HG03135 (cell line): ENCODE measurements at regions not wholly inside any gene's neighbourhood (a gene's known extent, or its start where the extent isn't known, plus 50 kb on each side); places are given as distances from the start of the nearest gene placed in this dataset.

Experiments used
- ATAC-seq: cut with Tn5 transposase; IDR thresholded peaks from one replicate; pipeline ENCODE4 v1.9.1; 2021; ENCODE audit warnings: mild to moderate bottlenecking, moderate library complexity; ENCODE audit not compliant: unreplicated experiment

DNA sequence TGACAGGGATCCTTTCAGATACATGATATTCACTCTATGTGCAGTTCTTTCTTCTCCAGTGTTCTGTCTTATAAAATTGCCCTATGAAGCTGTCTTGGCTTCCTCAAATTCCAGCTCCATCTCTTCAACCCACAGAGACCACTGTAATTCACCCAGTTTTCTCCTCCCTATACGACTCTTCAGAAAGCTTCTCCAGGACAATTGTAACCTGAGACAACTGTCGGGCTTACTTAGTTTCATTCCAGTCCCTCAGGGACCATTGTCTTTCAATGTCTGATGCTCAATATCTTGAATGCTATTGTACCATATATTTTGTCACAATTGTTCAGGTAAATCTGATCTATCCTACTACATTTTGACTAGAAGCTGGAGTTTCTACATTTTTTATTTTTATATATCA lies 345.3 kb downstream of the RPL10L start:
- no peak for ATAC-seq

DNA sequence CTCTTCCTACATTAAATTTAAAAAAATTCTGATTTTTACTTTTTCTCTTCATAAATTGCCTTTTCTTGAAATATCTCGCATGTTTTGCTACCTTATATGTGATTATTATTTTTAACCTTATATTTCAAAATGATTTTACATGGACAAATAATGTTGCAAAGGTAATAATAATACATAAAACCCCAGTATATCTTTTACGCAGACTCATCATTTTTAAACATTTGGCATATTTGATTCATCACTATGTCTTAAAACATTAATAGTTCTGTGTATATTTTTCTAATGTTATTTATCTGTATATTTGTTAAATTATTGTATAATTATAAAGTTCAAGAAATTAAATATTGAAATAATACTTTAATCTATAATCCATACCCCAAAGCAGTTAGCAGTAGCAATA lies 350.8 kb downstream of the RPL10L start:
- ATAC-seq = no peak

DNA sequence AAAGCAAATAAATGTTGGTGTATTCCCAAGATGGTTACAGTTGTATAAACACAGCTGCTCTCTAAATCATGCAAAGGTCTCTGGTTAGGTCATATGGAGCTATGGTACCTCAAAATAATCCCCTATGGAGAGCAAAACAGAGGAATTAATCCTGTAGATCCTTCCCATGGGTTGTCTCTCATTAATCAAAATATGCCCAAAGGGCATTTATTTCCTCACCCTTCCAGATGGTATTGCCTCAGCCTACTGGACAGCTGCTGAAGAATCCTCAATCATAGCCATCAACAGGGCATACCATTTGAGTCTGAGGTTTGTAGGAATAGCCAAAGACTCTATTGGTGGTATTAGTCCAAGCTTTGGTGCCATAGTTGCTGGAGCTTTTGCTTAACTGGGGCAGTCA lies 360.9 kb downstream of the RPL10L start:
- no peak for ATAC-seq

DNA sequence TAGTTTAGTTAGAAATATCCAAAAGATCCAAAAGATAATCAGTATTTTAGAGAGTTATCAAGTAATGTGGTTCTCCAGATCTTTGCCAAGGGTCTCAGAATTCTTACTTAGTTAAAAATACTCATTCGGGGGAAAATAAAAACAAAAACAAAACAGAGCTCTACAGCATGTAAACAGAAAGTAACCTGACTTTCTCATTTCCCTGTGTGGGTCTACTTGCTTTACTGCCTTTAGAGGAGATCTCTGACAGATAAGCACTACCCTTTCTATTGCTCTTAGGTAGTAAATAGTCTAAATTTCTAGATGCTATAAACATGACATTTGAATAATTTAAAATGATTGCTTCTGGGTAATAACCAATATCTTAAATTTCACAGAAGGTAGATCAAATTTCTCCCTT lies 371.8 kb downstream of the RPL10L start:
- no peak for ATAC-seq

DNA sequence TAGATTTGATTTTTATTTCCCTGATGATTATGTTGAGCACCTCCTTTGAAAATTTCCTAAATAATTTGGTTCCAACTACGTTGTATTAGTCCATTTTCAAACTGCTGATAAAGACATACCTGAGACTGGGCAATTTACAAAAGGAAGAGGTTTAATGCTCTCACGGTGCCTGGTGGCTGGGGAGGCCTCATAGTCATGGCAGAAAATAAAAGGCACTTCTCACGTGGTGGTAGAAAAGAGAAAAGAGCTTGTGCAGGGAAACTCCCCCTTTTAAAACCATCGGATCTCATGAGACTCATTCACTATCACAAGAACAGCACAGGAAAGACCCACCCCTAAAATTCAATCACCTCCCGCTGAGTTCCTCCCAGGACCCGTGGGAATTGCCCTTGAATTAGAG lies 372.3 kb downstream of the RPL10L start:
- no peak for ATAC-seq

DNA sequence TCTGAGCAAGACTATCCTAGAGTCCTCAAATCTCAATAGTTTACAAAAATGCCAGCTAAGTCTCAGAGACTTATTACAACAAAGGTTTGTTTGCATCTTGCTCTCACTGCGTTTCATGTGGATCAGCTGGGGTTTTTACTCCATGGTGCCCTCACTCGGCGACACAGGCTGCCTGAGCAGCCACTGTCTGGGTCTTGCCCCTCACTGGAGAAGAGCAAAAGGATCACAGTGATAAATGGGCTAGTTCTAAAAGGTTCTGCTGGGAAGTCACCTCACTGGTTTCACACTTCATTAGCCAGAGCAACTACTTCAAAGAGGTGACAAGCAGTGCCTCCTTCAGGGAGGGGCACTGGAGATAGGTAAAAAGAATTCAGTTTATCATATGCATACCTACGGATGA lies 392.0 kb downstream of the RPL10L start:
- ATAC-seq = no peak

DNA sequence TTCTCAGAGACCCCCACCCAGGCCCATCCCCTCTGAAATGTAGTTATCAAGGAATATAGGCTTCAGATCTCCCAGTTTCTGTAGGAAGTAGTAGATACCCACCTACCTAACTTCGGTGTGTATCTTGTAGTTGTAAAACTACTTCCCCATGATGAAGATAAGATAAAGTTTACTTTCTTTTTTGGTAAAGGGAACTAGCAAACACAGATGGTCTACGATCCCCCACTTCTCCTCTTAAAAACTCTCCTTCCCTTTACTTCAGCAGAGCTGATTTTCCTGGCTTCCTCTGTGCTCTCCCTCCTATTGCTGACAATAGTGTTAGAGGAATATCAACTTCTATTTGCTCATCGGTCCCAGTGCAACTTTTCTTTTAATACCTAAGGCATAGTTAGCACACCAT lies 395.2 kb downstream of the RPL10L start:
- ATAC-seq = no peak

DNA sequence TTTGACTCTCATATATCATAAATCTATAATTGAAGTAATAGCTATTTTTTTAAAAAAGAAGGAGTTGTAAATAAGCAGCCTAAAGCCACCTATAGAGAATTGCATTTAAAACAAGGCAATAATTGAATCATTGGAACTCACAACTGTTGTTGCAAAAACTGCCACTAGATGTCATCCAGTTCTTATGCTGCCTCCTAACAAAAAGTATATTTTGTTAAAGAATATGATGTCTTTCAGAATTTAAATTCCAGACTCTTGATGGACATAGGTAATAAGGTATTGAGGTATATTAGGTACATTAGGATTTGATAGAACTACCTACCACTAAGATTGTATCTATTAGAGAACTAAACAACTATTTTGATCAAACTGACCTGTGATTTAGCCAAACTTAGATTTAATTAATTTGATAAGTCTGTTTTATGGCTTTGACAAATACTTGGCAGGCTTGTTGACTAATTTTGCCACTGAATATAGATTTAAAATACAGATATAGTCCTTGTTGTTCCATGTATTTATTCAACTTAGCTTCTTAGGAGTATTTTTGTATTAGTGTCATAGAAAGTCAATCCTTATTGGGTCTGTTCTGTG lies 401.4 kb downstream of the RPL10L start:
- no peak for ATAC-seq

DNA sequence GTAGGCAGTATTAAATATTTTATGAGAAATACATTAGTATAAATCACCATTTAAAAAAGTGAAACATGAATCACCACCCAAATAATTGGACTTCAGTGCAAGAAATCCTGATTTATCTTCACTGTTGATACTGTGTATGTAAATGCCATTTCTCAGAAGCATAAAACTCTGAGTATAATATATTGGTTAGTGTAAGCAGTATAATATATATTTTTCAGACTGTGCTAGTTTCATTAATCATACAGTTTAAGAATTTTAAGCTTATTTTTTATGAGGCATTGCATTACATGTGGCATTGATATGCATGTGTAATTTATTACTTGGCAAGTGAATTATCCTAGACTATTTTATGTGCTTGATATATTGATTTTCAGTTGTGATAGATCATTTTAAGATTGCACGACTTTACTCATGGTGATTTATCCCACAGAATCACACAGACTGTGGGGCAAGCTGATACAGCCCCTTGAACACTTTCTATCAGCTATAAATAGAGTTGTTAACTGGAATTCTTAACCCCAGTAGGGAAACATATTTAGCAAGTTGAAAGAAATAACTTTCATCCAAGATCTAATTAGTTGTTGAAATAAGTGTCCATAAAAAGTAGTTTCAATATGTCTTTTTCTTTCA lies 403.5 kb downstream of the RPL10L start:
- no peak for ATAC-seq

DNA sequence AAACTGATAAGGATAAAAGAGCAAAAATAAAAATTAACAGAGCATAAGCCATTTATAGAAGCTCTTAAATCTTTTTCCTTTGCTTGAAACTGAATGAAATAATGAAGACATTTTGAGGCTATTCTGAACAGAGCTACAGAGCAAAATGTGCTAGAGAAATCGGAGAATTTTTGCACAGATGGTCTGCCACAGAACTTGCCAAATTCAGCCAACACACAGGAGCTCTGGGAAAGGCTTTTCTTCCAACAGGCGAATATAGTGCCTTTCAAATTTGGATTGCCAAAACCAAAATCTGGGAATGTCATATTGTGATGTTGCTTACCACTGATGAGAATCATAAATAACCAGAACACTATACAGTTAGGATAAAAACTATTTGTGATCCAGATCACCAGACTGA lies 406.3 kb downstream of the RPL10L start:
- no peak for ATAC-seq

DNA sequence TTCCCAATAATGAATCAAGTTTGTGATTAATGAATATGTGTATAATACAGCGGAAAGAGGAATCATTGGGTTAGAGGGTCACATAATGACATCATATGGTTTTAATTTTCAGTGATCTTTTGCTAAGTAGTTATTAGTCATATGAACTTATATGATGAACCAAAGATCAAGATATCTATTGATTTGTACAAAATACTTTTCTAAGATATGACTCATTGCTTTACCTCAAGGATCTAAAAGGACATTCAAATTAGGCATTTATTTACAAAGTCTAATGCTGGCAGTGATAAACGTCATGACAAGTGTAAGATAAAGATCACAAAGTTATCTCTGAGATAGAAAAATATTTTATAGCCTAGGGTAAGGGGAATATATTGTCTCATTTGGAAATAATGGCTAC lies 417.8 kb downstream of the RPL10L start:
- ATAC-seq = no peak

DNA sequence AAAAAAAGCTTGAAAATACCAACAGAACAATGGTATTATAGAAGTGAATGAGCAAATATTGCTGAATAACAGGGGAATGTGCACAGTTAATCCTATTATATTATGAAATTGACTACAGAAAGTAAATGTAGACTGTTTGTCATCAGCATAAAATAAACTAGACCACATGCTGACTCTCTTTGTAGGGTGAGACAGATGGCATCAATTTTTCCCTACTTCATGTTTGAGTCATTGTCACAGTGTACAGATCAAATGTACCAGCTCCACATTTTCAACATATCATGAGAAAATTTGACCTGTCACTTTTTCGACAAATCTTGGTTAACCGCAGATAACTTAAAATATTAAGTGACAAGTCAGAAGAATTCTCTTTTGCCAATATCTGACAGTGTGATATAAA lies 421.0 kb downstream of the RPL10L start:
- ATAC-seq = no peak

DNA sequence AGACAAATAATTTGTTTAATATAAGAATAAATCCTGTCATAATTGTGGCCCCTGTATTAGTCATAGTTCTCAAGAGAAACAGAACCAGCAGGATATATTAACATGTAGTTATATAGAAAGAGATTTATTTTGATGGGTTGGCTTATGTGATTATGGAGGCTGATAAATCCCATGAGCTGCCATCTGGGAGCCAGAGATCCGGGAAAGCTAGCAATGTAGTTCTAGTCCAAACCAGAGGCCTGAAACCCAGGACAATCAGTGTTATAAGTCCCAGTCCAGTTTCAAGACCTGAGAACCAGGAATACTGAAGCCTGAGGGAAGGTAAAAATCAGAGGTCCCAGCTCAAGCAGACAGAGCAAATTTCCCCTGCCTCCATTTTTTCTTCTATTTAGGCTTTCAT lies 435.8 kb downstream of the RPL10L start:
- no peak for ATAC-seq

DNA sequence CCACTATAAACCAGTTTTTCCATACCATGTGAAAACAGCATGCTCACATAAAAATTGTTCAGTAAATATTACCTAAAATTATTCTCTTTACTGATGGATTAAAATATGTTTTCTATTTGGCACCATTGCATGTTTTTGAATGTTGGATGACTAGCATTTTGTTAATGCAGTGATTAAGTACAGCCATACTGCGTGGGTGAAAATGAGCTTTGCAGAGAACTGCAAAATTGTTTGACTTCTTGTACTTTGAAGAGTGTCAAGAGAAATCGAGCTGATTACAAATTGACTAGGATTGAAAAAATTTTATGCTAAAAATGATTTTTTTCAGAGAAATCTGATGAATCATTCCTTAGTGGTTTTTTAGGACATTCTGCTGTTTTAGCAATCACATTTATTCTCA lies 452.9 kb downstream of the RPL10L start:
- ATAC-seq = no peak

DNA sequence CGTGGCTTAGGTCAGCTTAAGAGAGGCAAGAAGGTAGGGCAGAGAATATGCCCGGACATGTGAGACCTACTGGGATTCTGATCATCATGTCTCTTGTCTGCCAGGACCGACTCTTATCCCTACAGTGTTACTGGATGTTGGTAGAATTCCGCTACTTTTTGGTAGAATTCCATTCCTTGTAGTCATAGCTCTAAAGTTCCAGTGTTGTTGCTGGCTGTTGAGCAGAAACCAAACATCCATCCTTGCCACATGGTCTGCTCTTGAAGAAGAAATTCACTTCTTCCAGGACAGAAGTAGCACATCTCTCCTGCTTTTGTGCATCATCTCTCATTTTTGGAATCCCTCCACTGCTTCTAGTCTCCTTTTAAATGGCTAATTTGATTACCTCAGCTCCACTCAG lies 453.7 kb downstream of the RPL10L start:
- no peak for ATAC-seq
